DND-41 (cell line): ENCODE measurements at regions not wholly inside any gene's neighbourhood (a gene's known extent, or its start where the extent isn't known, plus 50 kb on each side); places are given as distances from the start of the nearest gene placed in this dataset.

ENCODE experiments used
- ATAC-seq: fragments of 200-7000 bp; cut with Tn5 transposase; 3 replicates; pipeline ENCODE4 v1.9.1; 2021; ENCODE audit warnings: low read depth; ENCODE audit not compliant: insufficient read depth
- DNase-seq: peaks from one replicate; pipeline ENCODE4 v3.0.0-alpha.2; 2020
- H2AFZ ChIP-seq: 2 replicates; pipeline ENCODE4 v1.6.0; 2012; ENCODE audit warnings: low read depth, low read length
- H3K27ac ChIP-seq: 2 replicates; pipeline ENCODE4 v1.5.1; 2012; ENCODE audit warnings: low read length, inconsistent platforms
- H3K27me3 ChIP-seq: fragments of 200-600 bp; sonication (generic); 2 replicates; pipeline ENCODE4 v1.6.0; 2012; ENCODE audit warnings: low read length, mild to moderate bottlenecking, inconsistent platforms; ENCODE audit not compliant: insufficient read depth, poor library complexity
- H3K36me3 ChIP-seq: 2 replicates; pipeline ENCODE4 v1.5.1; 2012; ENCODE audit warnings: low read length, inconsistent platforms; ENCODE audit not compliant: insufficient read depth
- H3K4me1 ChIP-seq: 2 replicates; pipeline ENCODE4 v1.5.1; 2012; ENCODE audit warnings: mild to moderate bottlenecking, low read length; ENCODE audit not compliant: insufficient read depth
- H3K4me2 ChIP-seq: 2 replicates; pipeline ENCODE4 v1.6.0; 2012; ENCODE audit warnings: mild to moderate bottlenecking, moderate library complexity, low read length, inconsistent platforms; ENCODE audit not compliant: insufficient read depth
- H3K4me3 ChIP-seq, 2 experiments: fragments of 200-600 bp in 1 of 2; shearing (Covaris generic) in 1 of 2; 2 replicates each; pipeline ENCODE4 v1.5.1; 2012 to 2016; ENCODE audit warnings: inconsistent platforms in 2 of 2, low read length in 2 of 2, mild to moderate bottlenecking in 2 of 2, low read depth in 1 of 2, moderate library complexity in 1 of 2
- H3K79me2 ChIP-seq: 2 replicates; pipeline ENCODE4 v1.6.0; 2012; ENCODE audit warnings: low read length, inconsistent platforms; ENCODE audit not compliant: insufficient read depth
- H3K9ac ChIP-seq: 2 replicates; pipeline ENCODE4 v1.6.0; 2012; ENCODE audit warnings: low read depth, mild to moderate bottlenecking, inconsistent platforms, low read length, moderate library complexity
- H3K9me3 ChIP-seq: 2 replicates; pipeline ENCODE4 v1.5.1; 2012; ENCODE audit warnings: low read length, moderate library complexity, mild to moderate bottlenecking, inconsistent platforms; ENCODE audit not compliant: insufficient read depth, severe bottlenecking
- H4K20me1 ChIP-seq: 2 replicates; pipeline ENCODE4 v1.6.0; 2012; ENCODE audit warnings: low read length; ENCODE audit not compliant: insufficient read depth
- CTCF ChIP-seq: IDR thresholded peaks from 2 replicates; pipeline ENCODE4 v1.5.1; 2012; ENCODE audit warnings: borderline replicate concordance, low read length, moderate library complexity, mild to moderate bottlenecking; ENCODE audit not compliant: poor library complexity, severe bottlenecking; ENCODE audit errors: extremely low read depth
- EZH2 ChIP-seq: IDR thresholded peaks from 3 replicates; pipeline ENCODE4 v1.6.1; 2012; ENCODE audit warnings: borderline replicate concordance, low read depth, mild to moderate bottlenecking, moderate library complexity, low read length, inconsistent platforms; ENCODE audit not compliant: severe bottlenecking

- Histone ChIP-seq H3K27ac (no peak overlapping the region), H3K9ac (no peak overlapping the region), H2AFZ (no peak overlapping the region), H4K20me1 (no peaks in the 10 kb centered on the region), H3K36me3 (no peaks in the 10 kb centered on the region), H3K9me3 (no peaks in the 10 kb centered on the region), H3K79me2 (no peaks in the 10 kb centered on the region), H3K27me3 (peaks cover 11% of the 10 kb centered on the region), H3K4me1 (no peaks in the 10 kb centered on the region), H3K4me2 (no peak overlapping the region), H3K4me3 (no peak overlapping the region)
- ATAC-seq = no peak
- no peak for DNase-seq
- no peak for TF ChIP-seq EZH2
- TF ChIP-seq CTCF = no peak
These were observed 418.3 kb downstream of the MED13L start for GRCh38 chr12:115859231-115859630.

GRCh38 chr12:115857923-115858322 lies 419.6 kb downstream of the MED13L start:
- Histone ChIP-seq H3K27me3 (peaks cover 14% of the 10 kb centered on the region), H2AFZ (no peak overlapping the region), H3K27ac (no peak overlapping the region), H3K4me2 (no peak overlapping the region), H3K9ac (no peak overlapping the region), H3K36me3 (no peaks in the 10 kb centered on the region), H3K4me3 (no peak overlapping the region), H3K4me1 (no peaks in the 10 kb centered on the region), H3K9me3 (no peaks in the 10 kb centered on the region), H3K79me2 (no peaks in the 10 kb centered on the region), H4K20me1 (no peaks in the 10 kb centered on the region)
- ATAC-seq (no peak), DNase-seq (no peak)
- no peak for TF ChIP-seq EZH2
- TF ChIP-seq CTCF = no peak

GRCh38 chr12:115857160-115857920 lies 420.2 kb downstream of the MED13L start:
- Histone ChIP-seq H3K4me3 (no peak overlapping the region), H3K9me3 (no peaks in the 10 kb centered on the region), H4K20me1 (no peaks in the 10 kb centered on the region), H2AFZ (no peak overlapping the region), H3K27me3 (peaks cover 14% of the 10 kb centered on the region), H3K4me2 (no peak overlapping the region), H3K36me3 (no peaks in the 10 kb centered on the region), H3K4me1 (no peaks in the 10 kb centered on the region), H3K27ac (no peak overlapping the region), H3K79me2 (no peaks in the 10 kb centered on the region), H3K9ac (no peak overlapping the region)
- DNase-seq (no peak), ATAC-seq (no peak)
- no peak for TF ChIP-seq EZH2
- TF ChIP-seq CTCF = no peak
